ENCODE measurements at regions not wholly inside any gene's neighbourhood (a gene's known extent, or its start where the extent isn't known, plus 50 kb on each side); places are given as distances from the start of the nearest gene placed in this dataset.

- Histone ChIP-seq H3K36me3 (ENCODE audit: control insufficient read depth in 4 of 4, insufficient read depth in 4 of 4, low read length in 3 of 4) (no peaks in the 10 kb centered on the region), H3K27me3 (replicated peaks in 2 of 5; ENCODE audit: control insufficient read depth in 4 of 5, insufficient read depth in 5 of 5, low read length in 4 of 5) (no peaks in the 10 kb centered on the region), H3K4me3 (ENCODE audit: control insufficient read depth in 1 of 7, extremely low read depth in 1 of 7, insufficient read depth in 4 of 7, low read depth in 2 of 7, low read length in 6 of 7) (no peak overlapping the region), H3K4me1 (ENCODE audit: control extremely low read depth in 1 of 4, control insufficient read depth in 4 of 4, insufficient read depth in 4 of 4, low read length in 3 of 4) (no peaks in the 10 kb centered on the region), H3K9me3 (ENCODE audit: control extremely low read depth in 1 of 5, control insufficient read depth in 4 of 5, insufficient read depth in 2 of 5, low read depth in 1 of 5, low read length in 4 of 5) (no peaks in the 10 kb centered on the region), H3K27ac (ENCODE audit: insufficient read depth in 1 of 2, low read depth in 1 of 2, low read length in 2 of 2, poor library complexity in 1 of 2, severe bottlenecking in 2 of 2) (no peak overlapping the region)
- WGBS (ENCODE audit: insufficient coverage), result no CpG with 5 or more reads among the region's 1 CpG
- ChIA-PET CTCF (no interaction called here), POLR2A (no interaction called here)
- no peak for DNase-seq
Measured at GRCh38 chr3:106392915-106393314, 524.1 kb upstream of the CBLB start.

- Histone ChIP-seq H3K4me1 (ENCODE audit: control extremely low read depth in 1 of 4, control insufficient read depth in 4 of 4, insufficient read depth in 4 of 4, low read length in 3 of 4) (no peaks in the 10 kb centered on the region), H3K9me3 (ENCODE audit: control extremely low read depth in 1 of 5, control insufficient read depth in 4 of 5, insufficient read depth in 2 of 5, low read depth in 1 of 5, low read length in 4 of 5) (no peaks in the 10 kb centered on the region), H3K4me3 (ENCODE audit: control insufficient read depth in 1 of 7, extremely low read depth in 1 of 7, insufficient read depth in 4 of 7, low read depth in 2 of 7, low read length in 6 of 7) (no peak overlapping the region), H3K36me3 (ENCODE audit: control insufficient read depth in 4 of 4, insufficient read depth in 4 of 4, low read length in 3 of 4) (no peaks in the 10 kb centered on the region), H3K27me3 (replicated peaks in 2 of 5; ENCODE audit: control insufficient read depth in 4 of 5, insufficient read depth in 5 of 5, low read length in 4 of 5) (no peaks in the 10 kb centered on the region), H3K27ac (ENCODE audit: insufficient read depth in 1 of 2, low read depth in 1 of 2, low read length in 2 of 2, poor library complexity in 1 of 2, severe bottlenecking in 2 of 2) (no peak overlapping the region)
- no peak for DNase-seq
- ChIA-PET POLR2A (no interaction called here), CTCF (no interaction called here)
- no CpG with 5 or more reads among the region's 2 CpGs for WGBS (ENCODE audit: insufficient coverage)
Measured at GRCh38 chr3:106397006-106397405, 528.2 kb upstream of the CBLB start.

GRCh38 chr3:106398891-106399600, 530.2 kb upstream of the CBLB start:
- CTCF ChIA-PET, result no interaction called here
- Histone ChIP-seq H3K27ac (ENCODE audit: insufficient read depth in 1 of 2, low read depth in 1 of 2, low read length in 2 of 2, poor library complexity in 1 of 2, severe bottlenecking in 2 of 2) (no peak overlapping the region), H3K27me3 (replicated peaks in 2 of 5; ENCODE audit: control insufficient read depth in 4 of 5, insufficient read depth in 5 of 5, low read length in 4 of 5) (no peaks in the 10 kb centered on the region), H3K4me1 (ENCODE audit: control extremely low read depth in 1 of 4, control insufficient read depth in 4 of 4, insufficient read depth in 4 of 4, low read length in 3 of 4) (no peaks in the 10 kb centered on the region), H3K4me3 (ENCODE audit: control insufficient read depth in 1 of 7, extremely low read depth in 1 of 7, insufficient read depth in 4 of 7, low read depth in 2 of 7, low read length in 6 of 7) (no peak overlapping the region), H3K9me3 (ENCODE audit: control extremely low read depth in 1 of 5, control insufficient read depth in 4 of 5, insufficient read depth in 2 of 5, low read depth in 1 of 5, low read length in 4 of 5) (no peaks in the 10 kb centered on the region), H3K36me3 (ENCODE audit: control insufficient read depth in 4 of 4, insufficient read depth in 4 of 4, low read length in 3 of 4) (no peaks in the 10 kb centered on the region)
- 100% methylated on average over 1 of the region's 2 CpGs for WGBS (ENCODE audit: insufficient coverage)
- DNase-seq, result no peak
- POLR2A ChIA-PET, result no interaction called here

GRCh38 chr3:106399761-106400160, 530.9 kb upstream of the CBLB start:
- Histone ChIP-seq H3K27me3 (replicated peaks in 2 of 5; ENCODE audit: control insufficient read depth in 4 of 5, insufficient read depth in 5 of 5, low read length in 4 of 5) (no peaks in the 10 kb centered on the region), H3K27ac (ENCODE audit: insufficient read depth in 1 of 2, low read depth in 1 of 2, low read length in 2 of 2, poor library complexity in 1 of 2, severe bottlenecking in 2 of 2) (no peak overlapping the region), H3K36me3 (ENCODE audit: control insufficient read depth in 4 of 4, insufficient read depth in 4 of 4, low read length in 3 of 4) (no peaks in the 10 kb centered on the region), H3K4me1 (ENCODE audit: control extremely low read depth in 1 of 4, control insufficient read depth in 4 of 4, insufficient read depth in 4 of 4, low read length in 3 of 4) (no peaks in the 10 kb centered on the region), H3K4me3 (ENCODE audit: control insufficient read depth in 1 of 7, extremely low read depth in 1 of 7, insufficient read depth in 4 of 7, low read depth in 2 of 7, low read length in 6 of 7) (no peak overlapping the region), H3K9me3 (ENCODE audit: control extremely low read depth in 1 of 5, control insufficient read depth in 4 of 5, insufficient read depth in 2 of 5, low read depth in 1 of 5, low read length in 4 of 5) (no peaks in the 10 kb centered on the region)
- POLR2A ChIA-PET, result no interaction called here
- no peak for DNase-seq
- CTCF ChIA-PET, result no interaction called here
- 94% methylated on average over 4 of the region's 4 CpGs for WGBS (ENCODE audit: insufficient coverage)

- CTCF ChIA-PET, result no interaction called here
- no peaks in the 10 kb centered on the region for H3K36me3 ChIP-seq (ENCODE audit: control insufficient read depth in 4 of 4, insufficient read depth in 4 of 4, low read length in 3 of 4)
Measured at GRCh38 chr3:106401666-106402490, 533.1 kb upstream of the CBLB start.

GRCh38 chr3:106403371-106404145, 534.7 kb upstream of the CBLB start:
- Histone ChIP-seq H3K9me3 (ENCODE audit: control extremely low read depth in 1 of 5, control insufficient read depth in 4 of 5, insufficient read depth in 2 of 5, low read depth in 1 of 5, low read length in 4 of 5) (no peaks in the 10 kb centered on the region), H3K4me3 (ENCODE audit: control insufficient read depth in 1 of 7, extremely low read depth in 1 of 7, insufficient read depth in 4 of 7, low read depth in 2 of 7, low read length in 6 of 7) (no peak overlapping the region), H3K4me1 (ENCODE audit: control extremely low read depth in 1 of 4, control insufficient read depth in 4 of 4, insufficient read depth in 4 of 4, low read length in 3 of 4) (no peaks in the 10 kb centered on the region), H3K36me3 (ENCODE audit: control insufficient read depth in 4 of 4, insufficient read depth in 4 of 4, low read length in 3 of 4) (no peaks in the 10 kb centered on the region), H3K27ac (ENCODE audit: insufficient read depth in 1 of 2, low read depth in 1 of 2, low read length in 2 of 2, poor library complexity in 1 of 2, severe bottlenecking in 2 of 2) (no peak overlapping the region), H3K27me3 (replicated peaks in 2 of 5; ENCODE audit: control insufficient read depth in 4 of 5, insufficient read depth in 5 of 5, low read length in 4 of 5) (no peaks in the 10 kb centered on the region)
- 91% methylated on average over 4 of the region's 7 CpGs for WGBS (ENCODE audit: insufficient coverage)
- CTCF ChIA-PET, result no interaction called here
- DNase-seq, result no peak
- POLR2A ChIA-PET, result no interaction called here

More at GRCh38 chr3:106401666-106402490, 533.1 kb upstream of the CBLB start:
- no CpG with 5 or more reads among the region's 3 CpGs for WGBS (ENCODE audit: insufficient coverage)
- POLR2A ChIA-PET, result no interaction called here
- Histone ChIP-seq H3K27ac (ENCODE audit: insufficient read depth in 1 of 2, low read depth in 1 of 2, low read length in 2 of 2, poor library complexity in 1 of 2, severe bottlenecking in 2 of 2) (no peak overlapping the region), H3K4me1 (ENCODE audit: control extremely low read depth in 1 of 4, control insufficient read depth in 4 of 4, insufficient read depth in 4 of 4, low read length in 3 of 4) (no peaks in the 10 kb centered on the region), H3K4me3 (ENCODE audit: control insufficient read depth in 1 of 7, extremely low read depth in 1 of 7, insufficient read depth in 4 of 7, low read depth in 2 of 7, low read length in 6 of 7) (no peak overlapping the region), H3K27me3 (replicated peaks in 2 of 5; ENCODE audit: control insufficient read depth in 4 of 5, insufficient read depth in 5 of 5, low read length in 4 of 5) (no peaks in the 10 kb centered on the region), H3K9me3 (ENCODE audit: control extremely low read depth in 1 of 5, control insufficient read depth in 4 of 5, insufficient read depth in 2 of 5, low read depth in 1 of 5, low read length in 4 of 5) (no peaks in the 10 kb centered on the region)
- no peak for DNase-seq

DNA sequence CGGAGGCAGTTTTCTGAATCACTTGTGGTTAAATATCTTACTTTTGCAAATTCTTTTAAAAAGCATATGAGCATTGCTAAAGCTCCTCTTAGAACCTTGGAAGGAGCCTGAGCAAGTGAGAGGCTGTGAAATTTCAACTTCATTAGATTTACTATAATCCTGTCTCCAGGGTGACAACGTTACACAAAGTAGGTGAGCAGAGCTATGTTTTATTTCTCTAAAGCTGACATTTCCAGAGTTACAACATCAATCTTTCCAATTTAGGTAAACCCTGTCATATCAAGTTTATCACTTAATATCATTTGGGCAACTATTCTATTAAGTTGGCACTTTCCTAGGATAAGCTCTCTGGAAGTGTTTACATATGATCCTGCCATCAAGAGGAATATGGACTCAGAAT, 544.9 kb upstream of the CBLB start:
- Histone ChIP-seq H3K36me3 (ENCODE audit: control insufficient read depth in 4 of 4, insufficient read depth in 4 of 4, low read length in 3 of 4) (no peaks in the 10 kb centered on the region), H3K4me1 (ENCODE audit: control extremely low read depth in 1 of 4, control insufficient read depth in 4 of 4, insufficient read depth in 4 of 4, low read length in 3 of 4) (no peaks in the 10 kb centered on the region), H3K9me3 (ENCODE audit: control extremely low read depth in 1 of 5, control insufficient read depth in 4 of 5, insufficient read depth in 2 of 5, low read depth in 1 of 5, low read length in 4 of 5) (no peaks in the 10 kb centered on the region), H3K27me3 (replicated peaks in 2 of 5; ENCODE audit: control insufficient read depth in 4 of 5, insufficient read depth in 5 of 5, low read length in 4 of 5) (no peaks in the 10 kb centered on the region), H3K27ac (ENCODE audit: insufficient read depth in 1 of 2, low read depth in 1 of 2, low read length in 2 of 2, poor library complexity in 1 of 2, severe bottlenecking in 2 of 2) (no peak overlapping the region), H3K4me3 (ENCODE audit: control insufficient read depth in 1 of 7, extremely low read depth in 1 of 7, insufficient read depth in 4 of 7, low read depth in 2 of 7, low read length in 6 of 7) (no peak overlapping the region)
- ChIA-PET CTCF (interaction anchor here (0.6 kb wide), 1 partner anchor 260 kb away, joined by 4 read pairs; no protein-coding TSS in a partner anchor), POLR2A (interaction anchor here (0.6 kb wide), 1 partner anchor 1580 kb away, joined by 3 read pairs; no protein-coding TSS in a partner anchor)
- WGBS (ENCODE audit: insufficient coverage), result 86% methylated on average over 1 of the region's 2 CpGs
- DNase-seq, result no peak

All from common myeloid progenitor, CD34-positive (primary cell).